Right ventricle myocardium superior (tissue), 1 donor: ENCODE measurements at regions not wholly inside any gene's neighbourhood (a gene's known extent, or its start where the extent isn't known, plus 50 kb on each side); places are given as distances from the start of the nearest gene placed in this dataset.

ENCODE experiments used
- ATAC-seq: fragments of 200-7000 bp; cut with Tn5 transposase; one replicate; pipeline ENCODE4 v1.9.1; 2020; ENCODE audit warnings: mild to moderate bottlenecking; ENCODE audit not compliant: poor library complexity
- DNase-seq: peaks from one replicate; pipeline ENCODE4 v3.0.0-alpha.2; 2020
- intact Hi-C: fragments of 100-400 bp; cut with DNase I; formaldehyde crosslinking; loops from one replicate; pipeline ENCODE4 v1.11.2; 2022
- donor health status: DM: no; HTN: yes; CAD: no; lungs with severe emphysema.

- DNase-seq (no peak), ATAC-seq (no peak)
- intact Hi-C loops, result no loop called here
Observed at GRCh38 chr3:110456001-110456400, 615.6 kb upstream of the NECTIN3 start.

- ATAC-seq, result no peak
- intact Hi-C loops, result no loop called here
Observed at GRCh38 chr3:110456438-110457138, 615.0 kb upstream of the NECTIN3 start.

GRCh38 chr3:110457508-110457907, 614.1 kb upstream of the NECTIN3 start:
- no peak for ATAC-seq
- DNase-seq, result no peak
- intact Hi-C loops, result no loop called here

More at GRCh38 chr3:110456438-110457138, 615.0 kb upstream of the NECTIN3 start:
- no peak for DNase-seq

- DNase-seq (no peak), ATAC-seq (no peak)
- intact Hi-C loops, result no loop called here
Observed at GRCh38 chr3:110459021-110459420, 612.6 kb upstream of the NECTIN3 start.

GRCh38 chr3:110470310-110470709, 601.3 kb upstream of the NECTIN3 start:
- intact Hi-C loops, result no loop called here
- no peak for DNase-seq

GRCh38 chr3:110473405-110473804, 598.2 kb upstream of the NECTIN3 start:
- ATAC-seq, result no peak
- intact Hi-C loops, result no loop called here
- DNase-seq, result no peak

More at GRCh38 chr3:110470310-110470709, 601.3 kb upstream of the NECTIN3 start:
- no peak for ATAC-seq

GRCh38 chr3:110474397-110474796, 597.2 kb upstream of the NECTIN3 start:
- intact Hi-C loops, result no loop called here

GRCh38 chr3:110478377-110479054, 593.1 kb upstream of the NECTIN3 start:
- intact Hi-C loops, result no loop called here
- DNase-seq, result no peak

More at GRCh38 chr3:110474397-110474796, 597.2 kb upstream of the NECTIN3 start:
- ATAC-seq (no peak), DNase-seq (no peak)

GRCh38 chr3:110479731-110480130, 591.9 kb upstream of the NECTIN3 start:
- no peak for ATAC-seq
- intact Hi-C loops, result no loop called here
- no peak for DNase-seq

More at GRCh38 chr3:110478377-110479054, 593.1 kb upstream of the NECTIN3 start:
- no peak for ATAC-seq

- DNase-seq (no peak), ATAC-seq (no peak)
- intact Hi-C loops, result no loop called here
Observed at GRCh38 chr3:110485389-110485788, 586.2 kb upstream of the NECTIN3 start.

GRCh38 chr3:110487840-110488239, 583.8 kb upstream of the NECTIN3 start:
- intact Hi-C loops, result no loop called here
- ATAC-seq (no peak), DNase-seq (no peak)

GRCh38 chr3:110491413-110491812, 580.2 kb upstream of the NECTIN3 start:
- ATAC-seq, result no peak
- intact Hi-C loops, result no loop called here
- DNase-seq, result no peak

- no peak for ATAC-seq
- DNase-seq, result no peak
- intact Hi-C loops, result no loop called here
Observed at GRCh38 chr3:110492876-110493275, 578.7 kb upstream of the NECTIN3 start.

- intact Hi-C loops, result no loop called here
- ATAC-seq, result no peak
- no peak for DNase-seq
Observed at GRCh38 chr3:110493438-110494092, 578.1 kb upstream of the NECTIN3 start.

- intact Hi-C loops, result no loop called here
- DNase-seq (no peak), ATAC-seq (no peak)
Observed at GRCh38 chr3:110494093-110494490, 577.5 kb upstream of the NECTIN3 start.

GRCh38 chr3:110494728-110495127, 576.9 kb upstream of the NECTIN3 start:
- ATAC-seq, result no peak
- intact Hi-C loops, result no loop called here

GRCh38 chr3:110495201-110495927, 576.3 kb upstream of the NECTIN3 start:
- DNase-seq (no peak), ATAC-seq (no peak)

More at GRCh38 chr3:110494728-110495127, 576.9 kb upstream of the NECTIN3 start:
- no peak for DNase-seq

GRCh38 chr3:110504401-110504800, 567.2 kb upstream of the NECTIN3 start:
- DNase-seq, result no peak
- intact Hi-C loops, result no loop called here
- ATAC-seq, result no peak

More at GRCh38 chr3:110495201-110495927, 576.3 kb upstream of the NECTIN3 start:
- intact Hi-C loops, result no loop called here

- ATAC-seq (no peak), DNase-seq (no peak)
- intact Hi-C loops, result no loop called here
Observed at GRCh38 chr3:110504901-110505300, 566.7 kb upstream of the NECTIN3 start.
